HCT116 (cell line): ENCODE measurements at regions not wholly inside any gene's neighbourhood (a gene's known extent, or its start where the extent isn't known, plus 50 kb on each side); places are given as distances from the start of the nearest gene placed in this dataset.

Source experiments
- ATAC-seq: fragments of 200-7000 bp; cut with Tn5 transposase; 2 replicates; pipeline ENCODE4 v1.9.1; 2020; ENCODE audit warnings: mild to moderate bottlenecking, moderate library complexity
- BruUV-seq: library from RNA; stranded (reverse); fragments of 400-500 nt; replicated peaks from 2 replicates; lab custom pipeline; 2021; lab: Mats Ljungman, UMichigan
- CTCF ChIA-PET: fragments of 300-600 bp; sonication (Branson Sonifier 250); formaldehyde crosslinking; loops from one replicate; lab custom pipeline; 2021; ENCODE audit warnings: antibody characterized with exemption; lab: Charles Lee
- POLR2A ChIA-PET: fragments of 300-600, 350-600 bp; sonication (Branson Sonifier 250); formaldehyde crosslinking; loops from one replicate; lab custom pipeline; 2021; ENCODE audit warnings: antibody characterized with exemption; lab: Charles Lee
- RAD21 ChIA-PET, 2 experiments: fragments of 300-600 bp; sonication (Branson Sonifier 250); formaldehyde crosslinking; loops; one replicate each; lab custom pipeline; 2023; ENCODE audit warnings: low total read pairs in 2 of 2; ENCODE audit not compliant: uncharacterized antibody in 2 of 2, unreplicated experiment in 2 of 2, low non-redundant PET in 1 of 2; lab: Charles Lee
- DNase-seq: peaks from one replicate; pipeline ENCODE4 v3.0.0-alpha.2; 2010; ENCODE audit warnings: low read depth, low spot score
- H2AFZ ChIP-seq: fragments of 200-600 bp; shearing (Covaris generic), sonication (generic); 2 replicates; pipeline ENCODE4 v1.6.1; 2017; ENCODE audit warnings: low read depth, mixed run types, mixed read lengths, antibody characterized with exemption, low read length; ENCODE audit not compliant: poor library complexity, severe bottlenecking
- H3K27ac ChIP-seq: 2 replicates; pipeline ENCODE4 v1.5.1; 2012; ENCODE audit warnings: low read depth, low read length
- H3K27me3 ChIP-seq: fragments of 200-600 bp; sonication (generic); 2 replicates; pipeline ENCODE4 v1.6.1; 2016; ENCODE audit warnings: mixed run types, low read length, mixed read lengths; ENCODE audit not compliant: insufficient read depth
- H3K36me3 ChIP-seq, 2 experiments: fragments of 200-500 bp in 1 of 2; fragments of 200-600 bp in 1 of 2; sonication (Bioruptor generic) in 1 of 2; sonication (generic) in 1 of 2; 2 replicates each; pipeline versions ENCODE4 v1.5.1 to v1.6.1; 2014 to 2016; ENCODE audit warnings: low read length in 2 of 2, inconsistent platforms in 1 of 2, mixed read lengths in 1 of 2, mixed run types in 1 of 2; ENCODE audit not compliant: insufficient read depth in 2 of 2, control insufficient read depth in 1 of 2
- H3K4me1 ChIP-seq, 2 experiments: fragments of 200-600 bp in 1 of 2; sonication (generic) in 1 of 2; 2 replicates each; pipeline versions ENCODE4 v1.5.1 to v1.6.1; 2012 to 2017; ENCODE audit warnings: low read length in 2 of 2, inconsistent platforms in 1 of 2, mild to moderate bottlenecking in 1 of 2, mixed read lengths in 1 of 2, mixed run types in 1 of 2, moderate library complexity in 1 of 2; ENCODE audit not compliant: insufficient read depth in 2 of 2, control insufficient read depth in 1 of 2
- H3K4me2 ChIP-seq: fragments of 200-600 bp; sonication (generic); 2 replicates; pipeline ENCODE4 v1.6.1; 2017; ENCODE audit warnings: mixed run types, low read length, mixed read lengths
- H3K4me3 ChIP-seq, 2 experiments: fragments of 200-600 bp in 1 of 2; sonication (generic) in 1 of 2; replicated peaks in 1 of 2; 2 replicates each; pipeline ENCODE4 v1.5.1; 2011 to 2016; ENCODE audit warnings: low read length in 2 of 2, control low read depth in 1 of 2, low read depth in 1 of 2, mild to moderate bottlenecking in 1 of 2, mixed read lengths in 1 of 2, mixed run types in 1 of 2
- H3K79me2 ChIP-seq: fragments of 200-600 bp; sonication (generic); 2 replicates; pipeline ENCODE4 v1.6.1; 2017; ENCODE audit warnings: mild to moderate bottlenecking, mixed run types, low read length, moderate library complexity, mixed read lengths; ENCODE audit not compliant: insufficient read depth
- H3K9ac ChIP-seq: fragments of 200-600 bp; sonication (generic); 2 replicates; pipeline ENCODE4 v1.6.1; 2016; ENCODE audit warnings: low read length, mixed read lengths
- H3K9me2 ChIP-seq: fragments of 200-600 bp; sonication (generic), shearing (Covaris generic); 2 replicates; pipeline ENCODE4 v1.6.1; 2017; ENCODE audit warnings: mixed run types, mild to moderate bottlenecking, moderate library complexity; ENCODE audit not compliant: insufficient read depth
- H3K9me3 ChIP-seq, 2 experiments: fragments of 200-500 bp in 1 of 2; fragments of 200-600 bp in 1 of 2; sonication (Bioruptor generic) in 1 of 2; sonication (generic) in 1 of 2; 2 replicates each; pipeline ENCODE4 v1.6.1; 2014 to 2017; ENCODE audit warnings: low read length in 2 of 2, mixed read lengths in 2 of 2, inconsistent platforms in 1 of 2, low read depth in 1 of 2, mild to moderate bottlenecking in 1 of 2, mixed run types in 1 of 2, moderate library complexity in 1 of 2; ENCODE audit not compliant: control insufficient read depth in 1 of 2, insufficient read depth in 1 of 2
- H4K20me1 ChIP-seq: fragments of 200-600 bp; sonication (generic), shearing (Covaris generic); 2 replicates; pipeline ENCODE4 v1.6.1; 2017; ENCODE audit warnings: mixed run types, mild to moderate bottlenecking, moderate library complexity; ENCODE audit not compliant: insufficient read depth
- CBX3 ChIP-seq: IDR thresholded peaks from 2 replicates; pipeline ENCODE4 v1.6.1; 2012; ENCODE audit warnings: low read depth
- EGR1 ChIP-seq: IDR thresholded peaks from 2 replicates; pipeline ENCODE4 v1.6.1; 2012; ENCODE audit warnings: low read depth
- EZH2 ChIP-seq: fragments of 200-600 bp; sonication (generic); IDR thresholded peaks from 2 replicates; pipeline ENCODE4 v1.6.1; 2017; ENCODE audit warnings: antibody characterized with exemption, mixed run types
- EZH2phosphoT487 ChIP-seq: fragments of 200-600 bp; IDR thresholded peaks from 2 replicates; pipeline ENCODE4 v1.6.1; 2018; ENCODE audit warnings: antibody characterized with exemption, borderline replicate concordance
- RAD21 ChIP-seq: IDR thresholded peaks from 2 replicates; pipeline ENCODE4 v1.6.1; 2012; ENCODE audit warnings: low read depth, mild to moderate bottlenecking
- SIN3A ChIP-seq: IDR thresholded peaks from 2 replicates; pipeline ENCODE4 v1.6.1; 2012; ENCODE audit warnings: low read depth
- SP1 ChIP-seq: IDR thresholded peaks from 2 replicates; pipeline ENCODE4 v1.6.1; 2012; ENCODE audit warnings: low read depth
- TCF7L2 ChIP-seq: IDR thresholded peaks from 2 replicates; pipeline ENCODE4 v1.7.0; 2011; ENCODE audit warnings: borderline replicate concordance, inconsistent platforms; ENCODE audit not compliant: insufficient read depth, insufficient read length; ENCODE audit errors: extremely low read depth
- ZFX ChIP-seq: fragments of 450-650 bp; IDR thresholded peaks from 2 replicates; pipeline ENCODE4 v1.6.1; 2017
- intact Hi-C: fragments of 100-400 bp; cut with micrococcal nuclease; formaldehyde crosslinking; loops from 2 replicates; pipeline ENCODE4 v1.10.0; 2022
- TF ChIP-seq, protein P1 (sequence below): IDR thresholded peaks from 2 replicates; pipeline ENCODE4 v1.6.1; 2011; ENCODE audit warnings: mild to moderate bottlenecking, low read length, moderate library complexity; ENCODE audit not compliant: insufficient replicate concordance; ENCODE audit errors: extremely low read depth
- TF ChIP-seq, protein P2 (sequence below): IDR thresholded peaks from 2 replicates; pipeline ENCODE4 v1.6.1; 2012; ENCODE audit warnings: low read depth

GRCh38 chr3:35223632-35224394 lies 415.5 kb upstream of the ARPP21 start:
- Histone ChIP-seq H2AFZ (no peak overlapping the region), H3K4me3 (no peak overlapping the region), H4K20me1 (no peaks in the 10 kb centered on the region), H3K27ac (no peak overlapping the region), H3K36me3 (no peaks in the 10 kb centered on the region), H3K27me3 (no peaks in the 10 kb centered on the region), H3K4me2 (no peak overlapping the region), H3K9me3 (no peaks in the 10 kb centered on the region; a peak in 1 of 4 replicates), H3K4me1 (no peaks in the 10 kb centered on the region), H3K79me2 (no peaks in the 10 kb centered on the region), H3K9ac (no peak overlapping the region), H3K9me2 (no peaks in the 10 kb centered on the region)
- intact Hi-C loops: no loop called here
- CTCF ChIA-PET: no interaction called here
- POLR2A ChIA-PET: no interaction called here
- BruUV-seq: no TSS peak
- RAD21 ChIA-PET: no interaction called here
- ATAC-seq (no peak), DNase-seq (no peak)
- TF ChIP-seq EGR1 (no peak), RAD21 (no peak), ZFX (no peak), TCF7L2 (no peak), EZH2phosphoT487 (no peak), SIN3A (no peak), CBX3 (no peak), SP1 (no peak), EZH2 (no peak)
- TF ChIP-seq, protein P1, sequence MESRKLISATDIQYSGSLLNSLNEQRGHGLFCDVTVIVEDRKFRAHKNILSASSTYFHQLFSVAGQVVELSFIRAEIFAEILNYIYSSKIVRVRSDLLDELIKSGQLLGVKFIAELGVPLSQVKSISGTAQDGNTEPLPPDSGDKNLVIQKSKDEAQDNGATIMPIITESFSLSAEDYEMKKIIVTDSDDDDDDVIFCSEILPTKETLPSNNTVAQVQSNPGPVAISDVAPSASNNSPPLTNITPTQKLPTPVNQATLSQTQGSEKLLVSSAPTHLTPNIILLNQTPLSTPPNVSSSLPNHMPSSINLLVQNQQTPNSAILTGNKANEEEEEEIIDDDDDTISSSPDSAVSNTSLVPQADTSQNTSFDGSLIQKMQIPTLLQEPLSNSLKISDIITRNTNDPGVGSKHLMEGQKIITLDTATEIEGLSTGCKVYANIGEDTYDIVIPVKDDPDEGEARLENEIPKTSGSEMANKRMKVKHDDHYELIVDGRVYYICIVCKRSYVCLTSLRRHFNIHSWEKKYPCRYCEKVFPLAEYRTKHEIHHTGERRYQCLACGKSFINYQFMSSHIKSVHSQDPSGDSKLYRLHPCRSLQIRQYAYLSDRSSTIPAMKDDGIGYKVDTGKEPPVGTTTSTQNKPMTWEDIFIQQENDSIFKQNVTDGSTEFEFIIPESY: no peak
- TF ChIP-seq, protein P2, sequence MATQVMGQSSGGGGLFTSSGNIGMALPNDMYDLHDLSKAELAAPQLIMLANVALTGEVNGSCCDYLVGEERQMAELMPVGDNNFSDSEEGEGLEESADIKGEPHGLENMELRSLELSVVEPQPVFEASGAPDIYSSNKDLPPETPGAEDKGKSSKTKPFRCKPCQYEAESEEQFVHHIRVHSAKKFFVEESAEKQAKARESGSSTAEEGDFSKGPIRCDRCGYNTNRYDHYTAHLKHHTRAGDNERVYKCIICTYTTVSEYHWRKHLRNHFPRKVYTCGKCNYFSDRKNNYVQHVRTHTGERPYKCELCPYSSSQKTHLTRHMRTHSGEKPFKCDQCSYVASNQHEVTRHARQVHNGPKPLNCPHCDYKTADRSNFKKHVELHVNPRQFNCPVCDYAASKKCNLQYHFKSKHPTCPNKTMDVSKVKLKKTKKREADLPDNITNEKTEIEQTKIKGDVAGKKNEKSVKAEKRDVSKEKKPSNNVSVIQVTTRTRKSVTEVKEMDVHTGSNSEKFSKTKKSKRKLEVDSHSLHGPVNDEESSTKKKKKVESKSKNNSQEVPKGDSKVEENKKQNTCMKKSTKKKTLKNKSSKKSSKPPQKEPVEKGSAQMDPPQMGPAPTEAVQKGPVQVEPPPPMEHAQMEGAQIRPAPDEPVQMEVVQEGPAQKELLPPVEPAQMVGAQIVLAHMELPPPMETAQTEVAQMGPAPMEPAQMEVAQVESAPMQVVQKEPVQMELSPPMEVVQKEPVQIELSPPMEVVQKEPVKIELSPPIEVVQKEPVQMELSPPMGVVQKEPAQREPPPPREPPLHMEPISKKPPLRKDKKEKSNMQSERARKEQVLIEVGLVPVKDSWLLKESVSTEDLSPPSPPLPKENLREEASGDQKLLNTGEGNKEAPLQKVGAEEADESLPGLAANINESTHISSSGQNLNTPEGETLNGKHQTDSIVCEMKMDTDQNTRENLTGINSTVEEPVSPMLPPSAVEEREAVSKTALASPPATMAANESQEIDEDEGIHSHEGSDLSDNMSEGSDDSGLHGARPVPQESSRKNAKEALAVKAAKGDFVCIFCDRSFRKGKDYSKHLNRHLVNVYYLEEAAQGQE: no peak
